ENCODE measurements at regions not wholly inside any gene's neighbourhood (a gene's known extent, or its start where the extent isn't known, plus 50 kb on each side); places are given as distances from the start of the nearest gene placed in this dataset.

- TF ChIP-seq CTCF (IDR thresholded peaks at IDR 0.05) (no peak), ZFX (IDR thresholded peaks at IDR 0.05; ENCODE audit: borderline replicate concordance) (no peak)
Observed at GRCh38 chr12:60842181-60842580, 1246.4 kb downstream of the SLC16A7 start.

Data from 22Rv1 (cell line).